GM21528 (cell line): ENCODE measurements at regions not wholly inside any gene's neighbourhood (a gene's known extent, or its start where the extent isn't known, plus 50 kb on each side); places are given as distances from the start of the nearest gene placed in this dataset.

ENCODE experiments used
- ATAC-seq: cut with Tn5 transposase; IDR thresholded peaks from one replicate; pipeline ENCODE4 v1.9.1; 2021; ENCODE audit warnings: mild to moderate bottlenecking, moderate library complexity; ENCODE audit not compliant: unreplicated experiment, low FRiP score

GRCh38 chr16:66081775-66082366 lies 284.6 kb upstream of the CDH5 start:
- ATAC-seq = no peak

- ATAC-seq = no peak
These were observed 286.7 kb upstream of the CDH5 start for GRCh38 chr16:66079671-66080334.

- no peak for ATAC-seq
These were observed 296.2 kb upstream of the CDH5 start for GRCh38 chr16:66070140-66070917.

GRCh38 chr16:66069587-66069986 lies 296.9 kb upstream of the CDH5 start:
- no peak for ATAC-seq

- ATAC-seq = no peak
These were observed 300.1 kb upstream of the CDH5 start for GRCh38 chr16:66066404-66066803.

GRCh38 chr16:66065925-66066324 lies 300.6 kb upstream of the CDH5 start:
- ATAC-seq = no peak

GRCh38 chr16:66064801-66065530 lies 301.5 kb upstream of the CDH5 start:
- ATAC-seq = no peak

GRCh38 chr16:66058832-66059231 lies 307.7 kb upstream of the CDH5 start:
- no peak for ATAC-seq

- no peak for ATAC-seq
These were observed 308.3 kb upstream of the CDH5 start for GRCh38 chr16:66058172-66058691.

- no peak for ATAC-seq
These were observed 309.4 kb upstream of the CDH5 start for GRCh38 chr16:66057057-66057456.

GRCh38 chr16:66054095-66054494 lies 312.4 kb upstream of the CDH5 start:
- ATAC-seq = no peak

- ATAC-seq = no peak
These were observed 313.7 kb upstream of the CDH5 start for GRCh38 chr16:66052745-66053144.

GRCh38 chr16:66050991-66051390 lies 315.5 kb upstream of the CDH5 start:
- no peak for ATAC-seq

GRCh38 chr16:66049865-66050264 lies 316.6 kb upstream of the CDH5 start:
- no peak for ATAC-seq

GRCh38 chr16:66045626-66046025 lies 320.9 kb upstream of the CDH5 start:
- ATAC-seq = no peak

GRCh38 chr16:66044556-66044955 lies 321.9 kb upstream of the CDH5 start:
- ATAC-seq = no peak

GRCh38 chr16:66044089-66044488 lies 322.4 kb upstream of the CDH5 start:
- ATAC-seq = no peak

GRCh38 chr16:66043326-66043725 lies 323.2 kb upstream of the CDH5 start:
- no peak for ATAC-seq

GRCh38 chr16:66042341-66042740 lies 324.1 kb upstream of the CDH5 start:
- ATAC-seq = no peak

- ATAC-seq = no peak
These were observed 324.6 kb upstream of the CDH5 start for GRCh38 chr16:66041907-66042306.

- ATAC-seq = no peak
These were observed 326.7 kb upstream of the CDH5 start for GRCh38 chr16:66039793-66040192.
